Nephron (organoid): ENCODE measurements at regions not wholly inside any gene's neighbourhood (a gene's known extent, or its start where the extent isn't known, plus 50 kb on each side); places are given as distances from the start of the nearest gene placed in this dataset.
A peak's percentile ranks its signal among the peaks of the same experiment; 100 is the strongest.
"Not testable (repeated sequence)": the region's sequence is repeated elsewhere in the genome, so short reads cannot be mapped to it uniquely, and the experiment has no call there.

Source experiments
- H3K27ac Mint-ChIP-seq, 3 experiments: 2 replicates each; pipeline ENCODE4 v1.8.0; 2020; ENCODE audit warnings: mixed read lengths in 3 of 3, mild to moderate bottlenecking in 2 of 3, moderate library complexity in 1 of 3
- H3K27me3 Mint-ChIP-seq: 2 replicates; pipeline ENCODE4 v1.8.0; 2021; ENCODE audit warnings: low read depth, mild to moderate bottlenecking, moderate library complexity, mixed read lengths
- H3K36me3 Mint-ChIP-seq: 2 replicates; pipeline ENCODE4 v1.8.0; 2020; ENCODE audit warnings: low read depth, mixed read lengths
- H3K4me1 Mint-ChIP-seq: 2 replicates; pipeline ENCODE4 v1.8.0; 2020; ENCODE audit warnings: mixed read lengths
- H3K4me3 Mint-ChIP-seq, 3 experiments: 2 replicates each; pipeline ENCODE4 v1.8.0; 2020; ENCODE audit warnings: mild to moderate bottlenecking in 3 of 3, mixed read lengths in 3 of 3, moderate library complexity in 2 of 3
- H3K9me3 Mint-ChIP-seq: 2 replicates; pipeline ENCODE4 v1.8.0; 2020; ENCODE audit warnings: mixed read lengths
- TF ChIP-seq, protein P1 (sequence below), 3 experiments: fragments of 200-600 bp; sonication (generic); IDR thresholded peaks; one replicate each; pipeline ENCODE4 v1.5.0; 2021; ENCODE audit warnings: antibody characterized with exemption in 3 of 3; ENCODE audit not compliant: unreplicated experiment in 3 of 3

GRCh38 chr21:15291621-15292266 is 226.9 kb upstream of the NRIP1 start:
- H3K4me3 Mint-ChIP-seq: no peak overlapping the region
- H3K4me1 Mint-ChIP-seq: peaks cover 42% of the 10 kb centered on the region
- no peaks in the 10 kb centered on the region for H3K27me3 Mint-ChIP-seq
- H3K27ac Mint-ChIP-seq: peak overlapping the region; percentile 8 to 58 (median 12)
- TF ChIP-seq, protein P1, sequence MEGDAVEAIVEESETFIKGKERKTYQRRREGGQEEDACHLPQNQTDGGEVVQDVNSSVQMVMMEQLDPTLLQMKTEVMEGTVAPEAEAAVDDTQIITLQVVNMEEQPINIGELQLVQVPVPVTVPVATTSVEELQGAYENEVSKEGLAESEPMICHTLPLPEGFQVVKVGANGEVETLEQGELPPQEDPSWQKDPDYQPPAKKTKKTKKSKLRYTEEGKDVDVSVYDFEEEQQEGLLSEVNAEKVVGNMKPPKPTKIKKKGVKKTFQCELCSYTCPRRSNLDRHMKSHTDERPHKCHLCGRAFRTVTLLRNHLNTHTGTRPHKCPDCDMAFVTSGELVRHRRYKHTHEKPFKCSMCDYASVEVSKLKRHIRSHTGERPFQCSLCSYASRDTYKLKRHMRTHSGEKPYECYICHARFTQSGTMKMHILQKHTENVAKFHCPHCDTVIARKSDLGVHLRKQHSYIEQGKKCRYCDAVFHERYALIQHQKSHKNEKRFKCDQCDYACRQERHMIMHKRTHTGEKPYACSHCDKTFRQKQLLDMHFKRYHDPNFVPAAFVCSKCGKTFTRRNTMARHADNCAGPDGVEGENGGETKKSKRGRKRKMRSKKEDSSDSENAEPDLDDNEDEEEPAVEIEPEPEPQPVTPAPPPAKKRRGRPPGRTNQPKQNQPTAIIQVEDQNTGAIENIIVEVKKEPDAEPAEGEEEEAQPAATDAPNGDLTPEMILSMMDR (IDR thresholded peaks at IDR 0.05; ENCODE audit: unreplicated experiment in 3 of 3): no peak
- no peaks in the 10 kb centered on the region for H3K9me3 Mint-ChIP-seq
- no peaks in the 10 kb centered on the region for H3K36me3 Mint-ChIP-seq

- Mint-ChIP-seq H3K27me3 (no peaks in the 10 kb centered on the region), H3K36me3 (no peaks in the 10 kb centered on the region), H3K4me3 (no peak overlapping the region), H3K4me1 (peaks cover 34% of the 10 kb centered on the region), H3K27ac (peak overlapping the region; percentile 41 to 82 (median 63)), H3K9me3 (no peaks in the 10 kb centered on the region)
- TF ChIP-seq, protein P1 (IDR thresholded peaks at IDR 0.05; ENCODE audit: unreplicated experiment in 3 of 3): no peak
Observed at GRCh38 chr21:15293240-15293639, 228.4 kb upstream of the NRIP1 start.

DNA sequence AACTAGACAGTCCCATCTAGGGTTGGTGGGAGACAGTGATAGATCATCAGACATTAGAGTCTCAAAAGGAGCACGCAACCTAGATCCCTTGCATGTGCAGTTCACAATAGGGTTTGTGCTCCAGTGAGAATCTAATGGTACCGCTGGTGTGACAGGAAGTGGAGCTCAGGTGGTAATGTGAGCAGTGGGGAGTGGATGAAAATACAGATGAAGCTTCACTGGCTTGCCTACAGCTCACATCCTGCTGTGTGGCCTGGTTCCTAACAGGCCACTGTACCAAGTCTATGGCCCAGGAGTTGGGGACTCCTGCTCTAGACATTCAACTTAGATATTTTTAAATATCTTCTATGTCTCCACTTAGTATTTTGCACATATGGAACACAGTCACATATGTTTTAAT is 231.1 kb upstream of the NRIP1 start:
- H3K4me3 Mint-ChIP-seq: no peak overlapping the region
- H3K27me3 Mint-ChIP-seq: no peaks in the 10 kb centered on the region
- peaks cover 24% of the 10 kb centered on the region for H3K4me1 Mint-ChIP-seq
- no peak overlapping the region for H3K27ac Mint-ChIP-seq
- peaks cover 2% of the 10 kb centered on the region for H3K9me3 Mint-ChIP-seq
- H3K36me3 Mint-ChIP-seq: no peaks in the 10 kb centered on the region
- TF ChIP-seq, protein P1 (IDR thresholded peaks at IDR 0.05; ENCODE audit: unreplicated experiment in 3 of 3): no peak

DNA sequence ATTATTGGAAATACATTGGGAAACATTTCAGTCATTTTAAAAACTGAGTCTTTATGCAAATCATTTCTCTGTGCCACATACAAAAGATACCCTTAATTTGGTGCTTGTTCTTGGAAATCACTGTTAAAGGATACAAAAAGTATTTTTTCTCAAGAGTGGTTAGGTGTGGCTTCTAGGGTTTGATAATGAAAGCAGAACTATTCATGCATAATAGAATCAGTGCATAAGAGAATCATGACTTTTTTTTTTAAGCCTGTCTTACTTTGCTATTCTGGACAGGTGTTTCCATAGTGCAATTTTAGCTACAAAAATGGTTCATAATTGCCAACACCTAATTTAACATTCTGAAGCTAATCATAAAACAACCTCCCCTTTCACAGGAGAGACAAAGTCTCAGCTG is 233.0 kb upstream of the NRIP1 start:
- Mint-ChIP-seq H3K27me3 (no peaks in the 10 kb centered on the region), H3K4me3 (no peak overlapping the region), H3K27ac (no peak overlapping the region), H3K4me1 (peaks cover 8% of the 10 kb centered on the region), H3K36me3 (peaks cover 4% of the 10 kb centered on the region), H3K9me3 (peaks cover 10% of the 10 kb centered on the region)
- TF ChIP-seq, protein P1 (IDR thresholded peaks at IDR 0.05; ENCODE audit: unreplicated experiment in 3 of 3): no peak

DNA sequence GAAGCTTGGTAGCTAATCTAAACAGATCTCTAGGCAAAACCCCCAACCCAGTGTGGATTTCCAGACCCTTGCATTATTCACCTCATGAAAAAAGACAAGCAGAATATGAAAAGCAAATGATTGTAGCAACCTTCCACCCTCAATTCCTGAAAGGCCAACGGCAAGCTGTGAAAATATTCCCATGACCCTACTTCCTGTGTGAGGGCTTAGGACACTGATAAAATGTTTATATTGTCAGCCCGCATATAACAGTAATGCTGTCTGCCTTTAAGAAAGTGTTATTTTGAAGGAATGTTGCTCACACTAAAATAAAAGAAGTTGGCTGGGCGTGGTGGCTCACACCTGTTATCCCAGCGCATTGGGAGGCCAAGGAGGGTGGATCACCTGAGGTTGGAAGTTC is 233.5 kb upstream of the NRIP1 start:
- H3K4me1 Mint-ChIP-seq: peaks cover 3% of the 10 kb centered on the region
- H3K9me3 Mint-ChIP-seq: peaks cover 10% of the 10 kb centered on the region
- TF ChIP-seq, protein P1 (IDR thresholded peaks at IDR 0.05; ENCODE audit: unreplicated experiment in 3 of 3): no peak
- no peak overlapping the region for H3K4me3 Mint-ChIP-seq
- peaks cover 5% of the 10 kb centered on the region for H3K36me3 Mint-ChIP-seq
- no peak overlapping the region for H3K27ac Mint-ChIP-seq
- H3K27me3 Mint-ChIP-seq: no peaks in the 10 kb centered on the region

DNA sequence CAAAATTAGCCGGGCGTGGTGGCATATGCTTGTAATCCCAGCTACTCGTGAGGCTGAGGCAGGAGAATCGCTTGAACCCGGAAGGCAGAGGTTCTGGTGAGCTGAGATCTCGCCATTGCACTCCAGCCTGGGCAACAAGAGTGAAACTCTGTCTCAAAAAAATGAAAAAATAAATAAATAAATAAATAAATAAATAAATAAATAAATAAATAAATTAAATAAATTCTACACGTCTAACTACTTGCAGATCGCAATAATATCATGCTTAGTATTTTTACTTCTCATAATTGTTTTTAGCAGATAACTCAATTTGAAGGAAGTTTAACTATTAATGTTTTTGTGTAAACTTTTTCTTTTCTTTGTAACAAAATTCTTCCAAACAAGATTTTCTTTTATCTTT is 234.0 kb upstream of the NRIP1 start:
- H3K36me3 Mint-ChIP-seq, H3K4me3 Mint-ChIP-seq, H3K27me3 Mint-ChIP-seq, H3K9me3 Mint-ChIP-seq, H3K27ac Mint-ChIP-seq, H3K4me1 Mint-ChIP-seq: not testable (repeated sequence)
